AG10803 (cell line): ENCODE measurements at regions not wholly inside any gene's neighbourhood (a gene's known extent, or its start where the extent isn't known, plus 50 kb on each side); places are given as distances from the start of the nearest gene placed in this dataset.
"Not testable (repeated sequence)": the region's sequence is repeated elsewhere in the genome, so short reads cannot be mapped to it uniquely, and the experiment has no call there.

Experiments
- DNase-seq: peaks from one replicate; pipeline ENCODE4 v3.0.0; 2010; ENCODE audit warnings: low read depth
- H3K4me3 ChIP-seq: 2 replicates; pipeline ENCODE4 v1.5.1; 2011; ENCODE audit warnings: mild to moderate bottlenecking, low read length, control low read depth
- TF ChIP-seq, protein P1 (sequence below): conservative IDR thresholded peaks from 2 replicates; pipeline ENCODE4 v1.5.1; 2011; ENCODE audit warnings: mild to moderate bottlenecking, low read length, control low read depth, inconsistent platforms

DNA sequence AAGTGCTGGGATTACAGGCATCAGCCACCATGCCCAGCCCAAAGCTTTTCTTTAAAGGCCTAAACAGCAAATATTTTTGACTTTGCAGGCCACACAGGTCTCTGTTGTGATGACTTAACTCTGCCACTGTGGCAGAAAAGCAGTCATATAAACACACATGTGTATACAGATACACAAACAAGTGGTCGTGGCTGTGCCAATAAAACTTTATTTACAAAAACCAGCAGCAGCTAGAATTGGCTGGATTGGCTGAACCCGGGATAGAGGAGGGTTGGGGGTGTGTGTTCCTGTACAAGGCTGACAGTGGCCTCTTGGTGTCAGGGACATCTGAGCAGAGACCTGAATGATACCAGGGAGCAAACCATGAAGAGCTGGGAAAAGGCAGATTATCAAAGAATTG, 95.6 kb downstream of the NCOR2 start:
- DNase-seq: no peak
- H3K4me3 ChIP-seq: no peak overlapping the region
- TF ChIP-seq, protein P1, sequence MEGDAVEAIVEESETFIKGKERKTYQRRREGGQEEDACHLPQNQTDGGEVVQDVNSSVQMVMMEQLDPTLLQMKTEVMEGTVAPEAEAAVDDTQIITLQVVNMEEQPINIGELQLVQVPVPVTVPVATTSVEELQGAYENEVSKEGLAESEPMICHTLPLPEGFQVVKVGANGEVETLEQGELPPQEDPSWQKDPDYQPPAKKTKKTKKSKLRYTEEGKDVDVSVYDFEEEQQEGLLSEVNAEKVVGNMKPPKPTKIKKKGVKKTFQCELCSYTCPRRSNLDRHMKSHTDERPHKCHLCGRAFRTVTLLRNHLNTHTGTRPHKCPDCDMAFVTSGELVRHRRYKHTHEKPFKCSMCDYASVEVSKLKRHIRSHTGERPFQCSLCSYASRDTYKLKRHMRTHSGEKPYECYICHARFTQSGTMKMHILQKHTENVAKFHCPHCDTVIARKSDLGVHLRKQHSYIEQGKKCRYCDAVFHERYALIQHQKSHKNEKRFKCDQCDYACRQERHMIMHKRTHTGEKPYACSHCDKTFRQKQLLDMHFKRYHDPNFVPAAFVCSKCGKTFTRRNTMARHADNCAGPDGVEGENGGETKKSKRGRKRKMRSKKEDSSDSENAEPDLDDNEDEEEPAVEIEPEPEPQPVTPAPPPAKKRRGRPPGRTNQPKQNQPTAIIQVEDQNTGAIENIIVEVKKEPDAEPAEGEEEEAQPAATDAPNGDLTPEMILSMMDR: no peak

DNA sequence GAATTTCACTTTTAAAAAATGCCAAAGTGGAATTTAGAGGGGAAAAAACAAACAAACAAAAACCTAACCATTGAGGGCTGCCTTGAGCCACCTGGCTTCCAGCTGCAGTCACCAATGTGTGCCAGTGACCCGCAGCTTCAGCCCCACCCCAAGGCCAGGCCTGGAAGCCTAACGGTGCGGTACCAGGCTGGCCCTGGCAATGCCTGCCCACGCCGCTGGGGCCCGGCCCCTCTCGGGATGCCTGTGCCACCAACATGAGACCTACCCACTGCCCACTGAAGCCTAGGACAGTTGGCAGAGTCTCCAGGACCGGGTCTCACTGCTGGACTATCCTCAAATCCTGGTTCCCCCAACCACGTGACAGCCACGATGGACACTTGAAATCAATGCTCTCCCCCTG, 96.6 kb downstream of the NCOR2 start:
- no peak for DNase-seq
- TF ChIP-seq, protein P1: no peak
- H3K4me3 ChIP-seq: no peak overlapping the region

DNA sequence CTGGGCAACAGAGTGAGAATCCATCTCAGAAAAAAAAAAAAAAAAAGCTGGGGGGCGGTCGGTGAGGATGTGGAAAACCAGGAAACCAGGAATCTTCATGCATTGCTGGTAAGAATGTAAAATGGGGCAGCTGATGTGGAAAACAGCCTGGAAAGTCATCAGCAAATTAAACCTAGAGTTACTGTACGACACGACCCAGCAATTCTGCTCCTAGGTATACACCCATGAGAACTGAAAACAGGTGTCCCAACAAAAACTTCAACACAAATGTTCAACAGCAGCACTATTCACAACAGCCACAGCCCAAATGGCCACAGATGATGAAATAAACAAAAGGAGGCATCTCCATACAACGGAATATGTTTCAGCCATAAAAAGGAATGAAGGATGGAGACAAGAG, 97.3 kb downstream of the NCOR2 start:
- H3K4me3 ChIP-seq: no peak overlapping the region
- DNase-seq: no peak
- TF ChIP-seq, protein P1: no peak

DNA sequence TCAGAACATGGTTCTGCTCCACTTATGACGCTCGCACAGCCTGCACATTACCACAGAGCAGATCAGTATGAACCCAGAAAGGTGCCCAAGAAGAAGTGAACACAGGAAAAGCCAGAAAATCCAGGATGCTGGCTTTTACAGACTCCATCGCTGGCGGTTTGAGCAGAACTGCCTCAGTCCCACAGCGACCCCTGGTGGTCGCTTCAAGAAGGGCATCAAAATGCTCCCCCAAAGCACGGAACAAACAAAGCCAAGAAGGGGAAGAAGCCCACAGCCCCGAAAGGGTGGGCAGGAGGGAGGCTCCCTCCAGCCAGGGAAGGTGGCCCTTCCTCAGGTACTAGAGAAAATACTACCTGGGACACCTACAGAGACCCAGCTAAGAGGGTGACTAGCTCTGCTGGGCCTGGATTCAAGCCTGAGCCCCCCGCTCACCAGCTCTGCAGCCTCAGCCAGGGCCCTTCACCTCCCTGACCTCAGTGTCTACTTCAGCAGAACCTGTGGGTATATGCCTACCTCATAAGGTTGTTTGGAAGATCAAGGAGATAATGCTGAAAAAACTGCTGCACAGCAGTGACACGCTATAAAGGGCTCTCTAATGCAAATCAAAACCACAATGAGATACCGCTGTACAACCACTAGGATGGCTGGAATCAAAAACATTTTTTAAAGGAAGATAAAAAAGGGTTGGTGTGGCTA, 98.1 kb downstream of the NCOR2 start:
- DNase-seq: no peak
- TF ChIP-seq, protein P1: peak; percentile 65
- H3K4me3 ChIP-seq: no peak overlapping the region

DNA sequence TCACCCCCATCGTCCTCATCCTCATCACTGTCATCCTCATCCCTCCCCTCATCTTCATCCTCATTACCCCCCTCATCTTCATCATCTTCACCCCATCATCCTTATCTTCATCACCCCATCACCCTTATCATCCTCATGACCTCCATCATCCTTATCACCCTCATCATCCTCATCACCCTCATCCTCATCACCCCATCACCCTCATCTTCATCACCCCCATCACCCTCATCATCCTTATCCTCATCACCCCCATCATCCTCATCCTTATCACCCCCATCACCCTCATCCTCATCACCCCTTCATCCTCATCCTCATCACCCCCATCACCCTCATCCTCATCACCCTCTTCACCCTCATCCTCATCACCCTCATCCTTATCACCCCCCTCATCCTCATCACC, 99.9 kb downstream of the NCOR2 start:
- DNase-seq: not testable (repeated sequence)

DNA sequence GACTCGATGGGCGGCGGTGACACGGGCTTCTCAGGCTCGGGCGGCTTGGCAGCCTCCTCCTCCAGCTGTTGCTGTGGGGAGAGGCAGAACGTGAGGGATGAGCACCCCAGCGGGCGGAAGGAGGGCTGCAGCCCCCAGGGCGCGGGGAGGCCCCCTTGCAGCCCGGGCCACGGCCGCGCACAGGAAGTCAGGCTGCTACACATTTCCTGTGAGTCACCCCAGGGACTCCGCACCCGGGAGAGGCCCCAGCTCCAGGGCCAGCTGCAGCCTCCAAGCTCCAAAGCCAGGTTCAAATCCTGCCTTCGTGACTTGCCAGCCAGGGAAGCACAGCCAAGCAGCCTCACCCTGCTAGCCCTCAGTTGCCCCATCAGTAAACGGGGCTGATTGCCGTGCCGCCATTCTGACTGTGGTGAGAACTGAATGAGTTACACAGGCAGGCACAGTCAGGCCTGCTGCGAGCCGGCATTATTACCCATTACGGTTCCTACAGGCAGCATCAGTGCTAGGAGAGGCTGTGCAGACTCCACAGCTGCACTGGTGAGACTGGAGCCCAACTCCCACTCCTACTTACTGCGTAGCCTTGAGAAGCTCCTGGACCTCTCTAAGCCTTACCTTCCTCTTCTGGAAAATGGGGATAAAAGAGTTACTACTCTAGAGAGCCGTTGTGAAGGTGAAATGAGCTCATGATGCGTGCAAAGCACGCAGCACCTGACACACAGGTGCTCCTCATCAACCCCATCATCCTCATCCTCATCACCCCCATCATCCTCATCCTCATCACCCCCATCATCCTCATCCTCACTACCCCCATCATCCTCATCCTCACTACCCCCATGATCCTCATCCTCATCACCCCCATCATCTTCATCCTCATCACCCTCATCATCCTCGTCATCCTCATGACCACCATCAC, 100.9 kb downstream of the NCOR2 start:
- H3K4me3 ChIP-seq: no peak overlapping the region
- no peak for DNase-seq
- TF ChIP-seq, protein P1: no peak

More for the DNA sequence above, 99.9 kb downstream of the NCOR2 start:
- H3K4me3 ChIP-seq: not testable (repeated sequence)

DNA sequence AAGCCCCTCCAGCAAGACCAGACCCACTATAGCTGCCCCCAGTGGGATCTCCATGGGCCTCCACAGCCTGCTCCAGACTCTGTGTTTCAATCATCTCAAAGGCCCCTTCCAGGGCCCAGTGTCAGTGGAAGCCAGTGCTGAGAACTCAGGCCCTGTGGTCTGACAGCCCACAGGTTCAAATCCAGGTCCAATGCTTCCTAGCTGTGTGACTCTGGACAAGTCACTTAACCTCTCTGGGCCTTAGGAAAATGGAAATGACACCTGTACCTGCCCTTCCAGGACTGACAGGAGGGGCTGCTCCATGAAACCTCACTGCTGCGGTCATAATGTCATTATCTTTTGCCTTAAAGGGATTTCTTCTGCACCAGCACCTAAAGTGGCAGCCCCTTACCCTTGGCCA, 101.9 kb downstream of the NCOR2 start:
- TF ChIP-seq, protein P1: no peak
- DNase-seq: no peak
- H3K4me3 ChIP-seq: no peak overlapping the region
